Stimulated activated CD4-positive, alpha-beta T cell treated with anti-CD3 and anti-CD28 coated beads, Interleukin-12 subunit alpha, Interleukin-12 subunit beta, amount 100 ng/mL, for 24 hours (primary cell): ENCODE measurements at regions not wholly inside any gene's neighbourhood (a gene's known extent, or its start where the extent isn't known, plus 50 kb on each side); places are given as distances from the start of the nearest gene placed in this dataset.
"Not testable (repeated sequence)": the region's sequence is repeated elsewhere in the genome, so short reads cannot be mapped to it uniquely, and the experiment has no call there.

Experiments
- DNase-seq, 2 experiments: peaks; one replicate each; pipeline ENCODE4 v3.0.0-alpha.2; 2020; ENCODE audit warnings: low read depth in 2 of 2

DNA sequence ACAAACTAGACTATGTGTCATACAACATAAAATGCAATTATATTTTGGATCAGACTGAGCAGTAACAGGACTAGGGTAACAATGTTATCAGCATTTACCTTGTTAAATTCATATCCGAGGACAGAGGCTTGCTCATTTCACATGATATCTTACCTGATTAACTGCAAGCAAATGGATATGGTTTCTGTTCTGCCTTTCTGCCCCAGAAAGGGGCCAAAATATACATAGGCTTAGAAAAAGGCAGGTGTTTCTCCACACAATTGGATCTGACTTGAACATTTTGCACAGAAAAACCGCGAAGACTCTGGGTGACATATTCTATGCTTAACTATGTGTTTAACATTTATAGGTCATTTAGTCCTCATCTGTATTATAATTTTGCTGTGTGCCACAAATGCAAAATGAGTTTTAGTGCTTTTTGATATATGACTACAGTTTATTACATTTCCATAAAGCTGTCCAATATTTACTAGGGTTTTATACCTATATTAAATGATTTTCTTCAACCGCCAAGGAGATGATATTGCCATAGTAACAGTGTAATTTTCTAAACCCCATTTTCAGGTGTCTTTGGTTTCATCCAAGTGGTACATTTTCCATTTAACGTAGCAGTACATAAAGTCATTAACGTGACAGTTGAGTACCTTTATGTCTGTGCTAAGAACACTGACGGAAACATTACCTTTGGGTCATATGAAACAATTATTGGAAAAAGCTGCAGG lies 249.3 kb upstream of the KRR1 start:
- no peak for DNase-seq

DNA sequence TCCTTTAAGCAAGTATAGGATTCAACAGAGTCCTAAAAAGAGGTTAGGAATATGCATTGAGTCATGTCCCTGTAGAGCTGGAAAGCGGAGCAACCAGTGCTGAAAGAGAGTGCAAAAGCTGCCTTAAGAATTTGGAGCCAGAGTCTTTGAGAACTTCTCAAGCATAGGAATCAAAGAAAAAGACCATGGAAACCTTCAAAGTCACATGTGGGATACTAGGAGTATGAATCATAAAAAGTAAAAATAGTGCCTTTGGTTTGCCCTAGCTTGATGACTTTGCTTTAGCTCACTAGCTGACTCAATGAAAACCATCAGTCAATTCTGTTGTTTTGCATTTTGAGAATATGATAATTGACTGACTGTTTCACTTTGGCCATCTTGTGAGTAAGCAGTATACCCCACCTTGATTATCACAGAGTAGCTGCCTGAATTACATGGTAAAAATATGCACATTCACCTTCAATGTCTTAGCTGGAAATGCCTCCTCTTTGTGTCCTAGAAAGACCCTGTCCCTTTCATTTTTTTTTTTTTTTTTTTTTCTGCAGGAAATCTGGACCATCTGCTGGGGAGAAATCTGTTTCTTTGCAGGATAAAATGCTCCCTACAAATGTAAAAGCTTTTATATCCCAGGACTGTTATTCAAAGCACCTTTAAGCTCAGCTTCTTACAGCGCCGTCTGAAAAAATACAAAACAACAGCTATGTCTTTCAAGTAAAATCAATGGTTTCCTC lies 248.6 kb upstream of the KRR1 start:
- DNase-seq, result no peak

DNA sequence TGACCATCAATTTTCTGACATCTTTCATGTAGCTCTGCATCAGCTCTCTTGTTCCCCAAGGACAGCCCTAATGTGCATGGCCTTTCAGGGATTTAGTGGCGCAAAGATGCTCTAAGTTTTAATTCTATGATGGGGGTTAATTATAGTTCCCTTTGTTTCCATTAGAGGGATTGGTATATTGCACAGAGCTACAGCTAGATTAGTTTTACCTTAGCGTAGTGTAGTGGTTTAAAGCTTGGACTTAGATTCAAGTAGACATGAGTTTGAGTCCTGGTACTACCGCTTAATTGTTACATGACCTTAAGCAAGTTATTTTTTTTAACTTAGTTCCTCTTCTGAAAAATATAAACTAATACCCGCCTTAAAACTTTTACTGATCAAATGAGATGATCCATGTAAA lies 247.8 kb upstream of the KRR1 start:
- no peak for DNase-seq

DNA sequence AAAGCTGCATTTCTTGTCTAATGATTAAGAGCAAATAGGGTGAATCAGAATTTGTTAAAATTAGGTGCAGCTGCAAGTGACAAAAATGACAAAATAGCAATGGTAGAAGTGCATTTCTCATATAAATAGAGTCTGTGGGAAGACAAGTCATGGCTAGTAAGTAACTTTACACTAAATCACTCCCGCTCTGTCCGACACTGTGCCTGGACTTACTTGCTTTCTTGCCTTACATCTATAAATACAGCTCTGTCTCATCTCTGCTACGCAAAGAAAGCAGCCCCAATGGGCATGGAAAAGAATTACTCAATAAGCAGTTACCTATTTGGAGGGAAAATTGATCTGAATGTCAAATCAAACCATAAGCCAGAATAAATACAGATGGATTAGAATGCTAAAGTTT lies 245.4 kb upstream of the KRR1 start:
- DNase-seq, result no peak

DNA sequence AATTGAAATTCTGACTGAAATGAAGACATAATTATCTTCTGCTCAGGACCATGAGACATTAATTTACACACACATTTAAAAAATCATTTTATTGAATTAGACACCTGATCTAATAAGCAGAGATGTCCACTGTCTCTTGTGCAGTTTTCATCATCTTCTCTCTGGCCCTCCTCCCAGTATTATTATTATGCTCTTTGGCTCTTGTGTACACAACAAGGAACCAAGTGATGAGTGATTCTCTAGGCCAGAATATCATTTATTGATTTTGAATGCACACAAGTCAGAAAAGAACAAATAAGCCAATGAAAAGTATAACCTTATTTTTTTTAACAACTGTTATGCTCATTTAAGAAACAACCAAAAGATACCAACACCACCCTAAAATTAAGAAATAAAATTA lies 244.7 kb upstream of the KRR1 start:
- no peak for DNase-seq

DNA sequence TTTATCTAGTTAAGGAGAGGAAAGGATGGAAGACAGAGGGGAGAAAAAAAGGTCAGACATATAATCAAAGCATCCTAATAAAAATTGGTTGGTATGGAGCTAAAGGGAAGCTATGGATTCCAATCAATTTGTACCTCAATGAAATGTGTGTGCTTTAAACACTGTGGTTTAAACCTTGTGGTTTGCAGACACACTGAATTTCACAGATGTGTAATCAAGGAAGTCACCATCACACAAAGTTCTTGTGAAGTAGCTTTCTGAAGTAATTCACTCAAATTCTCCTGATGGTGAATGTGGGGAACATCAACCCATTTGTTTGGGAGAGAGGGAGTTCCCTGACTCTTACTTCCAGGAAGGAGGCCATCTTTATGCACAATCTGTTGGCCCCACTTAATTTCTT lies 243.3 kb upstream of the KRR1 start:
- DNase-seq, result no peak

DNA sequence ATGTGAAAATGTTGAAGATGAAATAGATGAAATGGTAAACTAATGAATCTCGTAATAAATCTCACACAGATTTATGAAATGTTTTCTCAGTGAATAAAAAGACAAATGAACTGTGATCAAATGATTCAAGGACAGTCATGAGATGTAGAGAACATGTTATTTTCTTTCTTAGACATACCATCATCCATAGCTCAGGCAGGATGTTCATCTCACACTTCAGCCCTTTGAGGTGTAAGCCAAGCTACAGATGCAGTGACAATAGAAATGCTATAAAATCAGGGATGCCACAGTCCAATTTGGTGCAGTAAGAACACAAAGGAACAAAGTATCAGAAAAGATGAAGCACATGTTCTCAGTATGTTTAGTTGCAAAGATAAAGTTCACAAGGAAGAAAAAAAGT lies 242.7 kb upstream of the KRR1 start:
- DNase-seq, result no peak

DNA sequence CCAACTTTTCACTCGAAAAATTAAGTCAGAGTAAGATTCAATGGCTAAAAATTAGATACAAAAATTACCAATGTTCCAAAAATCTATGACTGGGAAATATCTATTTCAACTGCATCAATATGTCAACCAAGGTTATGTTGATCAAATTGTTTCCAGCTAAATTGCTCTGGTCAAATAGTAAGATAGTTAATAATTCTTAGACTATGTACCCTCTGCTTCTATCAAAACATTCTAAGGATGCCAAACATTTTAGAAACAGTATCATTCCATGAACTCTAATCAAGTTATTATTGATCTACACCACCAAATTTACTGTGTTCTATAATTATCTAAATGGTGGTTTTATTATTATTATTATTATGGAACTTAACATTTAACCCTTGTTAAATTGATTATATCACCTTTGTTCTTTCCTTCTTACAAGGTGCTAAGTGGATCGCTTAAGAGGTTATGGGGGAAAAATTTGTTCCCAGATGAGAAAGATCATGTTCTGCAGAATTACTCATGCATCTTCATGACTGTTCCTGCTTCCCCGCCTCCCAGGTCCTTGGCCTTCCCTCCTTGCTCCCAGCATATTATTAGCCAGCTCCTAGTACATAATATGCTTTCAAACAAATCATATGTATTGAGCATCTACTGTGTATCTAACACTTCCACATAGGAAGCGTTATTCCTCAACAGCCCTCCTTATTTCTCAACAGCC lies 240.5 kb upstream of the KRR1 start:
- no peak for DNase-seq

DNA sequence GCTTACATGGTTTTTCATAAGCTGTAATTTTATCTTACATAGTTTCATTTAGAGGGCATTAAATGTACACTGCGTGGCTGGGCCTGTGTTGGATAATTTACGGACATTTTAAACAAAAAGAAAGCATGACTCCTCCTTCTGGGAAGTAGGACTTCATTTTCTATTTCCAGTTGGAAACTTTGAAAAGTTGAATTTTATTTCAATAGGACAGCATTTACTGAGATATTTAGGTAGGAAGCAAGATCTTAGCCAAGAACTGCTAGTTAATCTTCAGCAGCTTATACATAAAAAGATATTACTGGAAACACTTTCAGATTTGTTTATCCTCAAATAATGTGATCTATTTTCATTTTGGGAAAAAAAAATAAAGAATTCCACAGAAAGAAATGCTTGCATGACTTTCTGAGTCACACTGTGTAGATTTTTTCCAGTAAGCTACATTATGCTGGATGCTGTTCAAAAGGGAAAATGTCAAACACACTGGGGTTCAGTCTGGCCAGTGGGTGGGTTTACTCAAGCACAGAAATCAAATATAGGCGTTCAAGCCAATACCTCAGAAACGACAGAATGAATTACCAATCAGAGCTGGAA lies 239.4 kb upstream of the KRR1 start:
- DNase-seq, result no peak

DNA sequence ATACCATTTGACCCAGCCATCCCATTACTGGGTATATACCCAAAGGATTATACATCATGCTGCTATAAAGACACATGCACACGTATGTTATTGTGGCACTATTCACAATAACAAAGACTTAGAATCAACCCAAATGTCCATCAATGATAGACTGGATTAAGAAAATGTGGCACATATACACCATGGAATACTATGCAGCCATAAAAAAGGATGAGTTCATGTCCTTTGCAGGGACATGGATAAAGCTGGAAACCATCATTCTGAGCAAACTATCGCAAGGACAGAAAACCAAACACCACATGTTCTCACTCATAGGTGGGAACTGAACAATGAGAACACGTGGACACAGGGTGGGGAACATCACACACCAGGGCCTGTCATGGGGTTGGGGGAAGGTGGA lies 237.6 kb upstream of the KRR1 start:
- DNase-seq, result not testable (repeated sequence)

DNA sequence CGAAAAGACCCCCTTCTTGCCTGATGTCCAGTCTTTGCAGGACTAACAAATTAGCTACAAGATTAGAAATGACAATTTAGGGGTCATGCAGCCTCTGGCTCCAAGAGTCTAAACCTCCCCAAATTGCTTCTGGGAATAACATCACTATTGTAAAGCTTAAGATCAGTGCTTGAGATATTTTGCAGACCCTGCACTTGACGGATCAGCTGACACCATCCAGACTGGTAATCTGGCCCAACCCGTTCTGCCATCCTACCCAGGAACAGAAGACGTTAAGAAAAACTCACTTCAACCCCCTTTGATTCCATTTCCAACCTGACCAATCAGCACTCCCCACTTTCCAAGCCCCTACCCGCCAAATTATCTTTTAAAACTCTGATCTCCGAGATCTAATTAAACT lies 236.7 kb upstream of the KRR1 start:
- no peak for DNase-seq

DNA sequence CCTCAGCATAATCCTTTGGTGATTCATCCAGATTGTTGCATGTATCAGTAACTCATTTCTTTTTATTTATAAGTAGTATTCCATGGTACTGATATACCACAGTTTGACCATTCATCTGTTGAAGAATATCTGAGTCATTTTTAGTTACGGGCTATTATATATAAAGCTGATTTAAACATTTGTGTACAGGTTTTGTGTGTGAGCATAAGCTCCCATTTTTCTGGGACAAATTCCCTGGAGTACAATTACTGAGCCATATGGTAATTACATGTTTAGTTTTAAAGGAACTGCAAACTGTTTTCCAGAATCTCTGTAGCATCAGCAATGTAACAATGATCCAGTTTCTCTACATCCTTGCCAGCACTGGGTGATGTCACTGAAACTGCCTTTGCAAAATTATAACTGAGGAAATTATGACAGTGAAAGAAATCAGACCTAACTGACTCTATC lies 236.2 kb upstream of the KRR1 start:
- DNase-seq, result no peak

DNA sequence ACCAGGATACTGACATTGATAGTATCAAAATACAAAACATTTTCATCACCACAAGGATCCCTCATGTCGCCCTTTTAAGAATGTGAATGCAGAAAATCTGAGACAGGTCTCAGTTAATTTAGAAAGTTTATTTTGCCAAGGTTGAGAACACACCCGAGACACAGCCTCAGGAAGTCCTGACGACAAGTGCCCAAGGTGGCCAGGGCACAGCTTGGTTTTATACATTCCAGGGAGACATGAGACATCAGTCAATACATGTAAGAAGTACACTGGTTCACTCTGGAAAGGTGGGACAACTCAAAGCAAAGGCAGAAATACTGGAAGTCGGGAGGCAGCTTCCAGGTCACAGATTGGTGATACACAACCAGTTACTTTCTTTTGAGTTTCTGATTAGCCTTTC lies 235.2 kb upstream of the KRR1 start:
- no peak for DNase-seq

DNA sequence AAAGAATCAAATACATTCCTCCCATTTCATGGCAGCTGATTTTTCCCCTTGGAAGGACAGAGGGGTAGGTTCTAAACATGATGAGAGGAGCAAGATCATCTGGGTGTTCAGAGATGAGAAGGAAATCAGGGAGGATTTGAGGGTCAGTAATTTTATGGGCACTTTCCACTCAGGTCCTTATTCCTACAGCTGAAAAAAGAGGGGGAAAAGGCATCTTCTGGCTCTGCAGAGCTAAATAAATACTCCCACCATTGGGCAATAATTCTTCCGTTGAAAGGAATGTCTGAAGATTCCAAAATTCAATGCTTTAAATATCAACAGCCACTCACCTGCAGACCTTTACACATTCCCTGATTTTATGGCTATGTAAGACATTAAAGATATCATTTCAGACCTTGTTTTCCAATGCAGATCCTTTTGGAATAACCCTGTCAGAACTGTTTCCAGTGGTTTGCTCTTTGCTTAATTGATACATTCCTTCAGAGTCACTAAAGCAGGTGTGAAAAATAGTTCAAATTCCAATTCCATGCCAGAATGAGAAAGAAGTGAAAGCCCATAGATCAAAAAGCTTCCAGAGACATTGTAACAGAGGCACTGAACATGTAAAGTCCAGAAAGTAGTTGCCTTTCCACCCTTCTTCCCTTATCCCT lies 233.3 kb upstream of the KRR1 start:
- no peak for DNase-seq

DNA sequence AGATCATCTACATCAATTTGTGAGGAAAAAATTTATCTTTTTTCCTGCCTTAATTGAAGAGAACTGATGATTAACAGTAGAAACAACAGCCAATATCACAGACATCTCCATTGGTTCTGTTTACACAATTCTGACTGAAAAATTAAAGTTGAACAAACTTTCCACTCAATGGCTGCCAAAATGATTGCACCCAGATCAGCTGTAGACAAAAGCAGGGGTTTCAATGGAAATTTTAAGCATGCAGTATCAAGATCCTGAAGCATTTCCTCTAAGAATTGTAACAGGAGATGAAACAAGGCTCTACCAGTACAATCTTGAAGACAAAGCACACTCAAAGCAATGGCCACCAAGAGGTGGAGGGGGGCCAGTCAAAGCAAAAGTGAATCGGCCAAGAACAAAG lies 231.6 kb upstream of the KRR1 start:
- no peak for DNase-seq

DNA sequence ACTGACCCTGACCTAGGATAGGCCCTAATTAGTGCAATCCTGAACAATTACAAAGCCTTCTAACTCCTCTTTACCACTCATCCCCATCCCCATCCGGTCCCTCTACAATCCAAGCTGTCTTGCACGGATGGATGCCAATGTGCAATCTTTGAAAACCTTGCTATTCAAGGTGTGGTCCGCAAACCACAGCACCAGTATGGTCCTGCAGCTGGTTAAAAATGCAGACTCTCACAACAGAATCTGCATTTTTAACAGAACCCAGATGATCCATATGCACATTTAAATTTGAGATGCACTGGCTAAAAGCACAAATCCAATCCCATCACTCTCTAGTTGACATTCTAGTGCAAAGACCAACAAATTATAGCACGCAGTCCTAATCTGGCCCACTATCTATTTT lies 230.6 kb upstream of the KRR1 start:
- no peak for DNase-seq

DNA sequence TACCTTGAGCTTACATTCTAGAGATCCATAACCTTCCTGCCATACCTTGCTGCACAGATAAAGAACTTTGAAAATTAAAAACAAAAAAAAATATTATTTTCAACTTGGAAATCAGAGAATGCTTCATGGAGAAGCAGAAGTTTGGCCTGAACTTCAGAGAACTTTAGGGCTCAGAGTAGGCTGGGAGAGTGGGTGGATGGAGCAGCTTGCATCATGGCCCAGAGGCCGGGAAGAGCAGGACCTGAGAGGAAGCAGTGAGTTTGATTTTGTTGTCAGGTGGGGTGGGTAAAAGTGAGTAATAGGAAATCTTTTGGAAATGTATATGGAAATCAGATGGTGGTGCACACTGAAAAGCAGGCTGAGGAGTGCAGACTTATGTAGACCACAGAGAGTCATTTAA lies 228.5 kb upstream of the KRR1 start:
- DNase-seq, result no peak

DNA sequence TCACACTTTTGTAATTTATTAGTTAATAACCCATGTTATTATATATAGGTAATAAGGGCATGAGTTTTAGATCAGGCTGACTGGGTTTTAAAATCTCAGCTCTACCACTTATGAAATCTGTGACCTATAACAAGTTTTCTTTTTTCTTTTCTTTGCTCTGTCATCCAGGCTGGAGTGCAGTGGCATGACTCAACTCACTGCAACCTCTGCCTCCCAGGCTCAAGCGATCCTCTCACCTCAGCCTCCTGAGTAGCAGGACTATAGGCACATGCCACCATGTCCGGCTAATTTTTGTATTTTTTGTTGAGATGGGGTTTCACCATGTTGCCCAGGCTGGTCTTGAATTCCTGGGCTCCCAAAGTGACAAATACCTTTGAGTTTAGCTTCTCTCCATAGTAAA lies 227.7 kb upstream of the KRR1 start:
- not testable (repeated sequence) for DNase-seq

DNA sequence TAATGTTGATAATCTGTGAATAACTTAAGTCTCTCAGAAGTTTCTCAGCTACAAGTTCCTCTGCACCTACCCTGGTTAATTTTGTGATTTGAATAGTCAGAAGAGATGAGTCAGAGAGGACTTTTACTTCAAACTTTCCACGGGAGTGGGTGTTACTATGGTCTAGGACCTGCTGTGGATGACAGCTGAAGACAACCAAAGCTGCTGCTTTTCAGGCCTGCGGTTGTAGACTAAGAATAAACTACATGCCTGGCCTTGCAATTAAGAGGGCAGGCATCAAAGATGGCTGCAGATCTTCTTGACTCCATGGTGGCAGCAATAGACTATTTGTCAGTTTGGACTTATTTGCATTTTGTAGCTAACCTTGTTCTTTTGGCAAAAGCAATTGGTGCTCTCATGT lies 227.1 kb upstream of the KRR1 start:
- DNase-seq, result peak; percentile 8 to 22

DNA sequence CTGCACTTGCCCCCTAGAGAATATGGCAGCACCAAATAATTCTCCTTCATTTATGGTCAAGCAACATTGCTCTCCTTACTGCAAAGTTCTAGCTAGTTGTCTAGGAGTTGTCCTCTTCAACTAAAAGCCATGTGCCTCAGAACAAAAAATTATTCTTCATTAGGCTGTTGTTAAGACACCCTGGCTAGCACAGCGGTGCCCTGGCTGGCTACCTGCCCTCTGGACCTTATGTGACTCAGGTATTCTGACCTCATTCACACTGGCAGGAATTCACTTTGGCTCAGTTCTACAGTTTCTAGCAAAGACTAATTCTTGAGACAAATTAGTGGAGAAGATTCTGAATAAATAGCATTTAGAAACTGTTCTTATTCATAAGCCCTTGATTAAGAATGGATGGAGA lies 224.4 kb upstream of the KRR1 start:
- no peak for DNase-seq

DNA sequence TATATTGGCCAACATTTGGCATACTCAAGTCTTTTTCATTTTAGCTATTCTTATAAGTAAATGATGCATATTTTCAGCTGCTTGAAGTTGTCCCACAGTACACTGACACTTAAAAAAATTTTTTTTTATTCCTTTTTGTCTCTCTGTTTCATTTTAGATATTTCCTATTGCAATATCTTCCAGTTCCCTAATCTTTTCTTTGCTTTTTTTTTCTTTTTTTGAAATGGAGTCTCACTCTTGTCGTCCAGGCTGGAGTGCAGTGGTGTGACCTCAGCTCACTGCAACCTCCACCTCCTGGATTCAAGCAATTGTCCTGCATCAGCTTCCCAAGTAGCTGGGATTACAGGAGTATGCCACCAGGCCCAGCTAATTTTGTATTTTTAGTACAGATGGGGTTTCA lies 217.4 kb upstream of the KRR1 start:
- DNase-seq, result no peak

DNA sequence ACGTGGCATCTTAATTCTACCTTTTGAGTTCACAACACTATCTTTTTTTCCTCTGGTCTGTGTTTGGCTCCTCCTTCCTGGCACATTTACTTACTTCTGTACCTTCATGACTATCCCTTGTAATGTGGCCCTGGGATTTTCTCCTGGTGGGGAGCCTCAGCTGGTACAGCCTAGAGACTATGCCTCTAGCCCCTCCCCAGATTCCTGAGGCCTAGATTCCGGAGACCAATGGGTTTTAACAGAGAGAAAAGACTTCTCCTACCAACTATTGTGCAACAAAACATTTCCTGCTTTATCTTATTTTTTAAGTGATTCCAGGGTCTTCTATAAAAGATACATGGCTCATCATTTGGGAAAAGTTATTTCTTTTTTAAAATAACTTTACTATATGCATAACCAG lies 216.2 kb upstream of the KRR1 start:
- DNase-seq, result no peak
